ENCODE measurements at regions not wholly inside any gene's neighbourhood (a gene's known extent, or its start where the extent isn't known, plus 50 kb on each side); places are given as distances from the start of the nearest gene placed in this dataset.

DNA sequence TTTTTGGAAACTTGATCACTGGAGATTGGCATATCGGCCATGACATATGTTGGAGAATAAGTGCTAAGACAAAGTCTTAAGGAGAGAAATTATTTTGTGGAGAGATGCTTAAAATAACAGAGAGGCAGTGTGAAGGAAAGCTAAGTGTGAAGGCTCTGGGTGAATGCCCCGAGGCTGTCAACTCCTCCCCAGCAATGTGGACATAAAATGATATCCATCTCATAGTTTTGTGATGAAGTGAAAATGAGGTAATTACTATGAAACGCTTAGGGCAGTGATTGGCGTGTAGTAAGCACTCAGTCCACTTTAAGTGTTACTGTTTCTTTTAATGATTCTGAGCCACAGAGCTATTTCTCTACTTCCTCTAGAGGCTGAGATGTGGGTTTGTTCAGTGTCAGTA lies 195.8 kb upstream of the KLF12 start:
- no peak for DNase-seq
- Histone ChIP-seq H3K27me3 (ENCODE audit: low read depth) (no peaks in the 10 kb centered on the region), H3K4me3 (no peak overlapping the region), H3K4me1 (peaks cover 6% of the 10 kb centered on the region), H3K27ac (replicated peaks) (no peak overlapping the region), H3K36me3 (no peaks in the 10 kb centered on the region), H3K9me3 (replicated peaks) (no peaks in the 10 kb centered on the region)
- TF ChIP-seq, protein P1, sequence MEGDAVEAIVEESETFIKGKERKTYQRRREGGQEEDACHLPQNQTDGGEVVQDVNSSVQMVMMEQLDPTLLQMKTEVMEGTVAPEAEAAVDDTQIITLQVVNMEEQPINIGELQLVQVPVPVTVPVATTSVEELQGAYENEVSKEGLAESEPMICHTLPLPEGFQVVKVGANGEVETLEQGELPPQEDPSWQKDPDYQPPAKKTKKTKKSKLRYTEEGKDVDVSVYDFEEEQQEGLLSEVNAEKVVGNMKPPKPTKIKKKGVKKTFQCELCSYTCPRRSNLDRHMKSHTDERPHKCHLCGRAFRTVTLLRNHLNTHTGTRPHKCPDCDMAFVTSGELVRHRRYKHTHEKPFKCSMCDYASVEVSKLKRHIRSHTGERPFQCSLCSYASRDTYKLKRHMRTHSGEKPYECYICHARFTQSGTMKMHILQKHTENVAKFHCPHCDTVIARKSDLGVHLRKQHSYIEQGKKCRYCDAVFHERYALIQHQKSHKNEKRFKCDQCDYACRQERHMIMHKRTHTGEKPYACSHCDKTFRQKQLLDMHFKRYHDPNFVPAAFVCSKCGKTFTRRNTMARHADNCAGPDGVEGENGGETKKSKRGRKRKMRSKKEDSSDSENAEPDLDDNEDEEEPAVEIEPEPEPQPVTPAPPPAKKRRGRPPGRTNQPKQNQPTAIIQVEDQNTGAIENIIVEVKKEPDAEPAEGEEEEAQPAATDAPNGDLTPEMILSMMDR (IDR thresholded peaks at IDR 0.05; ENCODE audit: borderline replicate concordance) = no peak
- intact Hi-C loops (cut with micrococcal nuclease) = no loop called here

DNA sequence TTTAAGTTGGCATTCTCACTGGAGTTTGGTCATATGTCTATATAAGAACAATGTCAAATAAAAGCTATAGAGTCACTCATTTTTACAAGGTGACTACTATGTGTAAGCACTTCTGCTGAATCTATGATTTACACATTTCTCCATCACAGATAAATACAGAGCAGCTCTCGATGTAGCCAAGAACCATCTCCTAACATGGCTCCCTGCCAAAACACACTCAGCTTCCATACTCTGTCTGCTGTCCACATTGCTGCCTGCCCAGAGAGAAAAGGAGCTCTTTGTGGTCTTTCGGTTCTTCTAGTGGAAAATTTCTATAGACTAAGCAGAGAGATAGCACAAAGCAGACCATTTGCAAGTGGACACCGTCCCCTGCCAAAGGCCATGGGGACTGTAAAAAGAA lies 190.9 kb upstream of the KLF12 start:
- H3K27me3 ChIP-seq (ENCODE audit: low read depth) = no peaks in the 10 kb centered on the region
- H3K4me3 ChIP-seq = no peak overlapping the region
- DNase-seq = no peak
- intact Hi-C loops (cut with micrococcal nuclease) = no loop called here
- H3K4me1 ChIP-seq = peaks cover 8% of the 10 kb centered on the region
- no peak overlapping the region for H3K27ac ChIP-seq (replicated peaks)
- no peaks in the 10 kb centered on the region for H3K36me3 ChIP-seq
- TF ChIP-seq, protein P1 (IDR thresholded peaks at IDR 0.05; ENCODE audit: borderline replicate concordance) = no peak
- no peaks in the 10 kb centered on the region for H3K9me3 ChIP-seq (replicated peaks)

DNA sequence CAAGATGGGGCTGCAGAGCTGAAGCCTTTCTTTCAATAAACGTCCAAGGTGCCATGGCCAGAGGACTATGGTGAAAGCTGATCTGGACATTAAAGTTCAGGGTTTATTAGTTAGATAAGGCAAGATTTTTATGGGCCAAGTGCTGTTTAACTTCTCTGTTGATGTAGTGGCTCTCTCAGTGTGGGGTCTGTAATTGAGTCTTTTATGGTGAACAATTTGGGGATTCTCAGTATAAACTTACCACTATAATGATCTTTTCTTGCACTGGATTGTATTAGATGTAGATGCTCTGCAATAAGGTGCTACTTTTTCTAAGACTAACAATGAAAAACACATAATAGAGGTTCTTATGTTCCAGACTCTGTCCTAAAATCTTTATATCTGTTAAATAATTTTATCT lies 190.1 kb upstream of the KLF12 start:
- Histone ChIP-seq H3K9me3 (replicated peaks) (no peaks in the 10 kb centered on the region), H3K36me3 (no peaks in the 10 kb centered on the region), H3K4me1 (peaks cover 8% of the 10 kb centered on the region), H3K4me3 (no peak overlapping the region), H3K27me3 (ENCODE audit: low read depth) (no peaks in the 10 kb centered on the region), H3K27ac (replicated peaks) (no peak overlapping the region)
- DNase-seq = no peak
- intact Hi-C loops (cut with micrococcal nuclease) = no loop called here
- TF ChIP-seq, protein P1 (IDR thresholded peaks at IDR 0.05; ENCODE audit: borderline replicate concordance) = no peak

DNA sequence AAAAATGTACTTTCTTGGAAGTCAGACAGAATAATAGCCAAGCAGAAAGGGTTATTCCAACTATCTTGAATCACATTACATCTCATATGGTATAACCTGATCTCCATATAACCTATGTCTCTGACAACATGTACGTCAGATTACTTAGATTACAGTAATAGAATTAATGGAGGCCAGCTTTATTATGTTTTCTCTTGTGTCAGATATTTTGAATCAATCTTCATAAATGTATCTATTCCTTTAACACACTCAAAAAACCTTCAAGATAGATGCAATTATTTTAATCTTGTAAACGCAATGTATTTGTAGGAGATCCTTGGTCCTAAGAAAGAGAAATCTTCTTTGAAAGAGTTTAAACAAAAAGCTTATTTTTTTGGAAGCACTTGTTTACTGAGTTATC lies 188.4 kb upstream of the KLF12 start:
- no peak for DNase-seq
- Histone ChIP-seq H3K36me3 (no peaks in the 10 kb centered on the region), H3K9me3 (replicated peaks) (no peaks in the 10 kb centered on the region), H3K4me1 (peaks cover 8% of the 10 kb centered on the region), H3K27ac (replicated peaks) (no peak overlapping the region), H3K27me3 (ENCODE audit: low read depth) (no peaks in the 10 kb centered on the region), H3K4me3 (no peak overlapping the region)
- TF ChIP-seq, protein P1 (IDR thresholded peaks at IDR 0.05; ENCODE audit: borderline replicate concordance) = no peak
- intact Hi-C loops (cut with micrococcal nuclease) = no loop called here

DNA sequence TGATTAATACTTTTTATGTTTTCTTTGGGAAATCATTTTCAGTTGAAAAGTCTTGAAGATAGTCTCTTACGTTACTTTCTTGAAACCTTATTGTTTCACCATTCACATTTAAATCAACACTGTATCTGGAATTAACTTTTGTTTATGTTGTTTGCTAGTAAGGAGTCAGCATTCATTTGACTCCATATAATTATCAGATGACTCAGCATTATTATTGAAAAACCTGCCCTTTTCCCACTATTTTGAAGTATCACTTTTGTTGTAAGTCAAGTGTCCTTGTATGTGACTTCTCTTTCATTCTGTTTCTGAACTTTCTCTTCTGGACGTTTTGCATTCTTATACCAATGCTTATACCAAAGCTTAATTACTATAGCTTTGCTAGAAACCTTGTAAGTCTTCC lies 186.1 kb upstream of the KLF12 start:
- no peaks in the 10 kb centered on the region for H3K27me3 ChIP-seq (ENCODE audit: low read depth)
- H3K27ac ChIP-seq (replicated peaks) = no peak overlapping the region
- TF ChIP-seq, protein P1 (IDR thresholded peaks at IDR 0.05; ENCODE audit: borderline replicate concordance) = no peak
- H3K9me3 ChIP-seq (replicated peaks) = no peaks in the 10 kb centered on the region
- DNase-seq = no peak
- no peak overlapping the region for H3K4me3 ChIP-seq
- intact Hi-C loops (cut with micrococcal nuclease) = no loop called here
- H3K36me3 ChIP-seq = no peaks in the 10 kb centered on the region
- H3K4me1 ChIP-seq = peaks cover 5% of the 10 kb centered on the region

DNA sequence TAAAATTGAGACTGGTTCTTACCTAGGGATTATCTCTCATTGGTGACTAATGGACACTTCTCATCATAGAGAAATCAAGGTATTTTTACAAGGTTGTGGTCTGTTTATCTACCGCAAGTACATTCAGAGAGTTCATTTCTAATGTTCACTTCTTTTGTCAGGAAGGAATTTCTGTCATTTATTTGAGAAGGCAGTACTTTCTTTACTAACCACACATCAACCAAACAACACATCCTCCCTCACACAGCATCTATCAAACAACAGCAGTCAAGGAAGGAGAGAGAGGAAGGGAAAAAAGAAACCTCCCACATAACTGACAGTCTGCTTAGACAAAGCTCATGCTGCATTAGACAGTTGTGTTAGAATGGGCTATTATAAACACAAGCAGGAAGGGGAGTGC lies 182.3 kb upstream of the KLF12 start:
- intact Hi-C loops (cut with micrococcal nuclease) = no loop called here
- Histone ChIP-seq H3K27ac (replicated peaks) (no peak overlapping the region), H3K9me3 (replicated peaks) (no peaks in the 10 kb centered on the region), H3K4me1 (no peaks in the 10 kb centered on the region), H3K36me3 (no peaks in the 10 kb centered on the region), H3K27me3 (ENCODE audit: low read depth) (no peaks in the 10 kb centered on the region), H3K4me3 (no peak overlapping the region)
- TF ChIP-seq, protein P1 (IDR thresholded peaks at IDR 0.05; ENCODE audit: borderline replicate concordance) = no peak
- no peak for DNase-seq
